Mesothelial cell of epicardium (in vitro differentiated cells): ENCODE measurements at regions not wholly inside any gene's neighbourhood (a gene's known extent, or its start where the extent isn't known, plus 50 kb on each side); places are given as distances from the start of the nearest gene placed in this dataset.
A peak's percentile ranks its signal among the peaks of the same experiment; 100 is the strongest.

Experiments
- DNase-seq, 2 experiments: peaks; one replicate each; pipeline ENCODE4 v3.0.0; 2021; ENCODE audit warnings: low spot score in 2 of 2; ENCODE audit not compliant: unreplicated experiment in 2 of 2
- H3K27ac Mint-ChIP-seq: 2 replicates; pipeline ENCODE4 v1.8.0; 2021; ENCODE audit warnings: mixed read lengths
- H3K27me3 Mint-ChIP-seq: 2 replicates; pipeline ENCODE4 v1.8.0; 2021; ENCODE audit warnings: low read depth, mixed read lengths
- H3K36me3 Mint-ChIP-seq: 2 replicates; pipeline ENCODE4 v1.8.0; 2021; ENCODE audit warnings: mixed read lengths
- H3K4me1 Mint-ChIP-seq: 2 replicates; pipeline ENCODE4 v1.8.0; 2021; ENCODE audit warnings: mixed read lengths
- H3K4me3 Mint-ChIP-seq: 2 replicates; pipeline ENCODE4 v1.8.0; 2021; ENCODE audit warnings: mild to moderate bottlenecking, moderate library complexity, mixed read lengths
- H3K9me3 Mint-ChIP-seq: 2 replicates; pipeline ENCODE4 v1.8.0; 2021; ENCODE audit warnings: mixed read lengths
- CTCF ChIP-seq: fragments of 200-600 bp; sonication (generic); IDR thresholded peaks from one replicate; pipeline ENCODE4 v1.5.0; 2021; ENCODE audit warnings: antibody characterized with exemption; ENCODE audit not compliant: unreplicated experiment

- peak; percentile 46 for TF ChIP-seq CTCF
- H3K27me3 Mint-ChIP-seq = peaks cover 3% of the 10 kb centered on the region
- no peak for DNase-seq
- peaks cover 9% of the 10 kb centered on the region for H3K4me1 Mint-ChIP-seq
- H3K36me3 Mint-ChIP-seq = no peaks in the 10 kb centered on the region
- H3K27ac Mint-ChIP-seq = no peak overlapping the region
- peaks cover 8% of the 10 kb centered on the region for H3K9me3 Mint-ChIP-seq
- no peak overlapping the region for H3K4me3 Mint-ChIP-seq
Observed at GRCh38 chr2:19769513-19769912, 132.3 kb downstream of the TTC32 start.

GRCh38 chr2:19767899-19768298 is 133.9 kb downstream of the TTC32 start:
- H3K9me3 Mint-ChIP-seq = peaks cover 8% of the 10 kb centered on the region

GRCh38 chr2:19764998-19765397 is 136.8 kb downstream of the TTC32 start:
- H3K36me3 Mint-ChIP-seq = no peaks in the 10 kb centered on the region
- H3K4me3 Mint-ChIP-seq = no peak overlapping the region
- peaks cover 6% of the 10 kb centered on the region for H3K4me1 Mint-ChIP-seq
- DNase-seq = no peak
- peaks cover 8% of the 10 kb centered on the region for H3K9me3 Mint-ChIP-seq
- no peak overlapping the region for H3K27ac Mint-ChIP-seq
- H3K27me3 Mint-ChIP-seq = peaks cover 3% of the 10 kb centered on the region
- no peak for TF ChIP-seq CTCF

More at GRCh38 chr2:19767899-19768298, 133.9 kb downstream of the TTC32 start:
- no peaks in the 10 kb centered on the region for H3K36me3 Mint-ChIP-seq
- peaks cover 6% of the 10 kb centered on the region for H3K4me1 Mint-ChIP-seq
- peak overlapping the region; percentile 70 for H3K27ac Mint-ChIP-seq
- TF ChIP-seq CTCF = no peak
- no peak for DNase-seq
- H3K4me3 Mint-ChIP-seq = no peak overlapping the region
- H3K27me3 Mint-ChIP-seq = peaks cover 3% of the 10 kb centered on the region

GRCh38 chr2:19763731-19764130 is 138.1 kb downstream of the TTC32 start:
- H3K4me3 Mint-ChIP-seq = no peak overlapping the region
- no peak overlapping the region for H3K27ac Mint-ChIP-seq
- TF ChIP-seq CTCF = no peak

GRCh38 chr2:19762959-19763605 is 138.7 kb downstream of the TTC32 start:
- DNase-seq = no peak
- TF ChIP-seq CTCF = no peak
- no peaks in the 10 kb centered on the region for H3K36me3 Mint-ChIP-seq
- H3K4me3 Mint-ChIP-seq = no peak overlapping the region
- H3K9me3 Mint-ChIP-seq = peaks cover 8% of the 10 kb centered on the region
- H3K27me3 Mint-ChIP-seq = peaks cover 3% of the 10 kb centered on the region
- peaks cover 6% of the 10 kb centered on the region for H3K4me1 Mint-ChIP-seq
- H3K27ac Mint-ChIP-seq = no peak overlapping the region

More at GRCh38 chr2:19763731-19764130, 138.1 kb downstream of the TTC32 start:
- H3K36me3 Mint-ChIP-seq = no peaks in the 10 kb centered on the region
- H3K9me3 Mint-ChIP-seq = peaks cover 8% of the 10 kb centered on the region
- peaks cover 3% of the 10 kb centered on the region for H3K27me3 Mint-ChIP-seq
- no peak for DNase-seq
- peaks cover 6% of the 10 kb centered on the region for H3K4me1 Mint-ChIP-seq

- Mint-ChIP-seq H3K27ac (no peak overlapping the region), H3K9me3 (peaks cover 8% of the 10 kb centered on the region), H3K36me3 (no peaks in the 10 kb centered on the region), H3K27me3 (peaks cover 3% of the 10 kb centered on the region), H3K4me1 (no peaks in the 10 kb centered on the region), H3K4me3 (no peak overlapping the region)
- TF ChIP-seq CTCF = no peak
- DNase-seq = no peak
Observed at GRCh38 chr2:19762142-19762541, 139.6 kb downstream of the TTC32 start.
